HK-2 (cell line): ENCODE measurements at regions not wholly inside any gene's neighbourhood (a gene's known extent, or its start where the extent isn't known, plus 50 kb on each side); places are given as distances from the start of the nearest gene placed in this dataset.
"Not testable (repeated sequence)": the region's sequence is repeated elsewhere in the genome, so short reads cannot be mapped to it uniquely, and the experiment has no call there.

Experiments
- DNase-seq: peaks from one replicate; pipeline ENCODE4 v3.0.0-alpha.2; 2018; ENCODE audit not compliant: unreplicated experiment

DNA sequence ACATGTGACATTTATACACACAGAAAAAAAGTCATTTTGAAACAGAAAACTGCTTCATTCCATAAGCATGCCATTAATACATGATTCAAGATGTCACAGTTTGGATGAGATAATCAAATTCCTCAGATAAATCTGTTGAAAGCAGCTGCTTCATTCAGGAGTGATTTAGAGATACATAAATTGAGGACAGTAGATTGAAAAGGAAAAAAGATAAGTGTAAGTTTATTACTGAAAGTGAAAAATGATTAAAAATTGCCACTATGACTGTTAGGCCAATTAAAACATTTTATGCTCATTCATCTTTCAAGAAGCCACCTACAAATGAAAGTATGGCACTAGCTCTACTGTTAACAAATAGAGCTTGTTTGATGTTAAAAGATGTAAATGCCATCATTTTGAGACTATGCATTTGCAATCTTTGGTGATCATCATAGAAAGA lies 136.9 kb upstream of the CDK6 start:
- no peak for DNase-seq

DNA sequence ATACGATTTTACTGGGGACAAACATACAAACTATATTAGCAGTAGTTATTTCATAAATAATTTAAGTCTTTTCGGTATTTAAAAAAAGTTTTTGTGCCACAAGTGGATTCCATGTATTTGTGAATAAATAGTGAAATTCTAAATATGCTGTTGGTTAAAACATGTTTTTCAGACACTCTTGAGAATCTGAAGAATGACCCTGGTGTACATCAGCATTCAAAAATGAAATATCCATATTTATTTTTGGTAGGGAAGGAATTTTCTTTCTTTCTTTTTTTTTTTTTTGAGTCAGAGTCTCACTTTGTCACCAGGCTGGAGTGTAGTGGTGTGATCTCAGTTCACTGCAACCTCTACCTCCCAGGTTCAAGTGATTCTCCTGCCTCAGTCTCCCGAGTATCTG lies 136.1 kb upstream of the CDK6 start:
- no peak for DNase-seq

GRCh38 chr7:92969061-92969460 lies 132.7 kb upstream of the CDK6 start:
- DNase-seq = no peak

GRCh38 chr7:92968502-92968901 lies 132.1 kb upstream of the CDK6 start:
- DNase-seq = no peak

- no peak for DNase-seq
Observed at GRCh38 chr7:92967238-92967637, 130.9 kb upstream of the CDK6 start.

- DNase-seq = no peak
Observed at GRCh38 chr7:92964141-92964540, 127.8 kb upstream of the CDK6 start.

DNA sequence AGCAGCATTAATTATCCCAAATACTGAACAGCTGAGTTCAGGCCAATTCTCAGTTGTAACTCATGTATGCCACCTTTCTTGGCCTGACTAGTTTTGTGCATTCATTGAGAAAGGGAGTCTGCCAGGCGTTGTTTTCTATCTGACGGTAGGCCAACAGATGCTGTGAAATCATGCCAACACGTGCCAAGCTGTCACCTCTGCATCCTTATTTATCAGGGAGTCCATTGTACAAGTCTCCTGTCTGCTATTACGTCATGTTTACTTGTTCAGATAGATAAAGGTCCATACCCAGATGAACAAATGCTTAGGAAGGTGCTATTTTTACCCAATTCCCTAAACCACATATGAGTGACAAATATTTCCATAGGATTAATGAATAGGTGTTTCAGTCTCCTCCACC lies 127.2 kb upstream of the CDK6 start:
- no peak for DNase-seq

DNA sequence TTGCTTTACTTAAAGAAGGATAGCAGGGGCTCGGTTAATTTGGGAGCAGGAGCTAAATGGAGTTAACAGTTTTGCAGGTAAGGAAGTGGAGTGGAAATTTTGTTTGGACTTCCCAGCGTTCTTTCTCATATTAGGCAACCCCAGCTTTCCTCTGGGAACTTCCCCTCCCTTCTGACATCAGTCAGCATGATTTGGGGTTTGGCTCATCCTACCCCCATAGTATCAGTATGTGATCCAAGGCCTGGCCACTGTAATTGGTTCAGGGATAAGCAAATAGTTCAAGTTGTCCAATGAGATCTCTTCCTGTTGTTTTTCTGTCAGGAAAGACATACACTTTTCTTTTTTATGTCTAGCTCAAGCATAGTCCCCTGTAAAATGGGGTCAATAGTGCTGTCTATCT lies 125.6 kb upstream of the CDK6 start:
- no peak for DNase-seq

DNA sequence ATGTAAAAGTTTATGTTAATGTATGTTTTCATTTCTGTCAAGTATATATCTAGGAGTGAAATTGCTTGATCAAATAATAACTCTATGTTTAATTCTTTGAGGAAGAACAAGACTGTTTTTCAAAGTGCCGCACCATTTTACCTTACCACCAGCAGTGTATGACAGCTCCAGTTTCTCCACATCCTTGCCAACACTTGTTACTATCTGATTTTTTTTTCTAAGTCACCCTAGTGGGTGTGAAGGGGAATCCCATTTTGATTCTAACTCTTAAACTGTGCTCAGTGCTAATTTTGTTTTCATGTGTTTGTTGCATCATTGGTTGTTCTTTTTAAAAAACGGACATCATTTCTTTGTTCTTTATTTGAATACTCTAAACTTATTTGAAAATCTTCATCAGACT lies 120.2 kb upstream of the CDK6 start:
- DNase-seq = no peak

- DNase-seq = no peak
Observed at GRCh38 chr7:92955081-92955480, 118.7 kb upstream of the CDK6 start.

DNA sequence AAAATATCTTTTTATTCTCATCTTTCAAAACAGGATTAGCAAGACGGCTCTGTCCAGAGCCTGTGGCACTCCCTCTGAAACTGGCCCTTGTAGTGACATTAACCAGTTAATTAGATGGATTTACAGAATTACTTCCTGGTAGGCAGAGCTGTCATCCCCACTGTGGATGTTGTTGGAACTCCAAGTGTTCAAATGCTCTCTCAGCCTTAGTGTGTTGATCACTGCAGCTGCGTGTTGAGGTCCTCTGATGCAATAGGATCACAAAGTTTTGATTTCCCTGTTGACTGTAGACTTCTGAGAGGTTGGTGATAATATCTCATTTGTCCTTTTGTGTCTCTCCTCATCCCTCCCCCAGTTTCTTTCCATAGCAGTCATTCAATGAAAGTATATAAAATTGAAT lies 117.3 kb upstream of the CDK6 start:
- DNase-seq = no peak

GRCh38 chr7:92949748-92950147 lies 113.4 kb upstream of the CDK6 start:
- no peak for DNase-seq

GRCh38 chr7:92945840-92946239 lies 109.5 kb upstream of the CDK6 start:
- no peak for DNase-seq

DNA sequence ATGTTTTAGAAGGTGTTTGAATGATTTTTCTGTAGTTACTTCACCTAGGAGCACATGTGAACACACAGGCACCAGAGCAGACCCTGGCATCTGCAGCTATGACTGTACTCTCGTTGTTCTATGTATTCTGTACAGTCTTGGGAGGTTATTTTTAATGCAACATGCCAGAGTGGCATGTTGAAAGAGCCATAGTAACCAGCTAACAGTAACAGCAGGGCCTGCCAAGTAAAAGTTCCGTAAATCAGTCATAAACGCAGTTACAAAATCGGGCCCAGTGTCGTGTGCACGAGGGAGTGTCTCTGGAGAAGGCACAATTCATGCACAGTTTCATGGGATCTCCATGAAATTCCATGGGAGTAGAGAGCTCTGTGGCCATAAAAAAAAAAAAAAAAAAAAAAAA lies 108.3 kb upstream of the CDK6 start:
- no peak for DNase-seq

DNA sequence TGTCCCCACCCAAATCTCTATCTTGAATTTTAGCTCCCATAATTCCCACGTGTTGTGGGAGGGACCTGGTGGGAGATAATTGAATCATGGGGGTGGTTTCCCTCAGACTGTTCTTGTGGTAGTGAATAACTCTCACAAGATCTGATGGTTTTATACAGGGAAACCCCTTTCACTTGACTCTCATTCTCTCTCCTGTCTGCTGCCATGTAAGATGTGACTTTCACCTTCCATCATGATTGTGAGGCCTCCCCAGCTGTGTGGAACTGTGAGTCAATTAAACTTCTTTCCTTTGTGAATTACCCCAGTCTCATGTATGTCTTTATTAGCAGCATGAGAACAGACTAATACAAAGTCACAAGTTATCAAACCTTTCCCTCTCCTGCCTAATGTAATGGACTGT lies 106.3 kb upstream of the CDK6 start:
- DNase-seq = not testable (repeated sequence)

DNA sequence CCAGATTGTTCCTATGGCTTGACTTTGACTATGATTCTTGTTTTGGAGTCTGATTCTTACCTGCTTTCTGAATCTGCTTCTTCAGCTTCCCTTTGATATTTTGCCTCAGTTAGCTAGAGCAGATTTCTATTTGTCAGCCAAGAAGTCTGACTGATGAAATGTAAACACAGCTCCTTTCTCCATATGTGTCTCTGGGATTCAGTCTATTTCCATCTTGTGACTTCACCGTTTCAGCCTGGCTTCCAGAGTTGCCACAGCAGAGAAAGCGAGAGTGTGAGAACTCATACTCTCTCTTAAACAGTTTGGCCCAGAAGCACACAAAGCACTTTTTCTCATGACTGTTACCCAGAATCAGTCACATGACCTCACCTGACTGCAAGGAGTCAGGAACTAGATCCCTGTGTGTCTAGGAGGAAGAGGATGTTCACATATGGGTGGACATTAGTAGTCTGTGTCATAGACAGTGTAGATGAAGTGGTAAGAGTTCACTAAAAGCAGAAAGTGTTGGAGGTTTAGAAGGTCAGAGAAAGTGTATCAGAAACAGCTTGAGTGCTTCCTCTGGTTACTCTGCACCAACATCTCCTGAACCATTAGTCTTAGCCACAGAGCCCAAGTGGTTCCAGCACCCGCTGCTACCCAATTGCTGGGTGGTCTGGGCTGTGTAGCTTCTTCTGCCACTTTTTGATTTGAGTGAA lies 103.4 kb upstream of the CDK6 start:
- DNase-seq = no peak

GRCh38 chr7:92934096-92934495 lies 97.7 kb upstream of the CDK6 start:
- DNase-seq = no peak

GRCh38 chr7:92932450-92932849 lies 96.1 kb upstream of the CDK6 start:
- no peak for DNase-seq

- DNase-seq = no peak
Observed at GRCh38 chr7:92930404-92930803, 94.0 kb upstream of the CDK6 start.

DNA sequence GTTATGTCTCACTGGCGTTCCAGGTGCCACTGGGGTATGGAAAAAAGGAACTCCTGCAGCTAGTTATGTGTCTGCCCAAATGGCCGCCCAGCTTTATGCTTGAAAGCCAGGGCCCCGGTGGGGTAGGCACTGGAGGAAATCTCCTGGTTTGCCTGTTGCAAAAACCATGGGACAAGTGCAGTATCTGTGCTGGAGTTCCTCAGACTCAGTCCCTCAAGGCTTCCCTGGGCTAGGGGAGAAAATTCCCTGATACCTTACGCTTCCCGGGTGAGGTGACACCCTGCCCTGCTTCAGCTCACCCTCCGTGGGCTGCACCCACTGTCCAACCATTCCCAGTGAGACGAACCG lies 90.3 kb upstream of the CDK6 start:
- no peak for DNase-seq

- DNase-seq = no peak
Observed at GRCh38 chr7:92925876-92926696, 89.7 kb upstream of the CDK6 start.

- DNase-seq = no peak
Observed at GRCh38 chr7:92924800-92925199, 88.4 kb upstream of the CDK6 start.

- DNase-seq = no peak
Observed at GRCh38 chr7:92917230-92917629, 80.9 kb upstream of the CDK6 start.
